D721Med (cell line): ENCODE measurements at regions not wholly inside any gene's neighbourhood (a gene's known extent, or its start where the extent isn't known, plus 50 kb on each side); places are given as distances from the start of the nearest gene placed in this dataset.

Source experiments
- DNase-seq: peaks from one replicate; pipeline ENCODE4 v3.0.0; 2011; ENCODE audit warnings: low spot score; ENCODE audit not compliant: insufficient read length
- FAIRE-seq: peaks from 2 replicates; lab custom pipeline; 2011; peaks lifted over from hg19 to GRCh38; lab: Jason Lieb, UNC
- TF ChIP-seq, protein P1 (sequence below): IDR thresholded peaks from 2 replicates; pipeline ENCODE4 v1.5.1; 2012; ENCODE audit warnings: mild to moderate bottlenecking, control low read depth; ENCODE audit not compliant: insufficient read depth; ENCODE audit errors: missing control alignments

DNA sequence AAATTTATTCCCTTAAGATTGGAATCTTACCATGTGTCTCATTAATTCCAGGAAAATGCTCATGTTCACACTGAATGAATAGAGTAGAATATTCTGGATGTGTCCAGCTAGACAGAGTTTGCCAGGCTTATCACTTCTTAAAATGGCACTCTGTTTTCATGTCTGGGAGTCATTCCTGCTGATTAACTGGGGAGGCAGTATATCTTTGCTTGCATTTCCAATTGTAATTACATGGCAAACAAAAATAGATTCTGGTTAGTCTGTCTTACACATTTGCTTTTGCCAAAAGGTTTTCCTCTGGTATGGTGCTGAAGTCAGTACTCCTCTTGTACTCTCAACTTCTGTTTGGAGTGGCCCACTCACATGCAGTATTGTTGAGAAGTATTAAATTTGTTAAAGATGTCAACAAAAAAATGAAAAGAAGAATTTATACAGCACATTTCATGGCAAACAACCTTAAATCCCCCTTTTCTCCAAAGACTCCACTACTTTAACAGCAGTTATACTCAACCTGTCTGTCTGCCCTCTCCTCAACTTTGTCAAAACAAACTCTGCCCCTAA lies 70.2 kb downstream of the TENT5A start:
- TF ChIP-seq, protein P1, sequence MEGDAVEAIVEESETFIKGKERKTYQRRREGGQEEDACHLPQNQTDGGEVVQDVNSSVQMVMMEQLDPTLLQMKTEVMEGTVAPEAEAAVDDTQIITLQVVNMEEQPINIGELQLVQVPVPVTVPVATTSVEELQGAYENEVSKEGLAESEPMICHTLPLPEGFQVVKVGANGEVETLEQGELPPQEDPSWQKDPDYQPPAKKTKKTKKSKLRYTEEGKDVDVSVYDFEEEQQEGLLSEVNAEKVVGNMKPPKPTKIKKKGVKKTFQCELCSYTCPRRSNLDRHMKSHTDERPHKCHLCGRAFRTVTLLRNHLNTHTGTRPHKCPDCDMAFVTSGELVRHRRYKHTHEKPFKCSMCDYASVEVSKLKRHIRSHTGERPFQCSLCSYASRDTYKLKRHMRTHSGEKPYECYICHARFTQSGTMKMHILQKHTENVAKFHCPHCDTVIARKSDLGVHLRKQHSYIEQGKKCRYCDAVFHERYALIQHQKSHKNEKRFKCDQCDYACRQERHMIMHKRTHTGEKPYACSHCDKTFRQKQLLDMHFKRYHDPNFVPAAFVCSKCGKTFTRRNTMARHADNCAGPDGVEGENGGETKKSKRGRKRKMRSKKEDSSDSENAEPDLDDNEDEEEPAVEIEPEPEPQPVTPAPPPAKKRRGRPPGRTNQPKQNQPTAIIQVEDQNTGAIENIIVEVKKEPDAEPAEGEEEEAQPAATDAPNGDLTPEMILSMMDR: no peak
- FAIRE-seq (no peak), DNase-seq (no peak)

DNA sequence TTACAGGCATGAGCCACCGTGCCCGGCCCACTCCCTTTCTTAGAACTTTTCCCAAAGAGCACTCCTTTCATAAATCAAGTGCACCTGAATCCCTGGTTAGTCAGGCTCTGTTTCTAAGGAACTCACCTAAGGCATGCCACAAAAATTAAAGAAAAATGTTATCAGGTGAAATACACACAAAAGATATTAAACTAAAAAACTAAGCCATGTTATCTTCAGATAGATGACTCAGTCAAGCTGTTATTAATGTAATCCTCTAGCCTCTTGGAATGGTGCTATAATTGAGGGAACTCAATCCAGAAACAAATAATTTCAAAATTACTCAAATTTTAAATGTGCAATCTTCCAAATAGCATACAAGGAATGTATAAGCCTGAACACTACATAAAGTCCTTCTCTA lies 83.0 kb downstream of the TENT5A start:
- no peak for FAIRE-seq
- no peak for DNase-seq
- TF ChIP-seq, protein P1: no peak

DNA sequence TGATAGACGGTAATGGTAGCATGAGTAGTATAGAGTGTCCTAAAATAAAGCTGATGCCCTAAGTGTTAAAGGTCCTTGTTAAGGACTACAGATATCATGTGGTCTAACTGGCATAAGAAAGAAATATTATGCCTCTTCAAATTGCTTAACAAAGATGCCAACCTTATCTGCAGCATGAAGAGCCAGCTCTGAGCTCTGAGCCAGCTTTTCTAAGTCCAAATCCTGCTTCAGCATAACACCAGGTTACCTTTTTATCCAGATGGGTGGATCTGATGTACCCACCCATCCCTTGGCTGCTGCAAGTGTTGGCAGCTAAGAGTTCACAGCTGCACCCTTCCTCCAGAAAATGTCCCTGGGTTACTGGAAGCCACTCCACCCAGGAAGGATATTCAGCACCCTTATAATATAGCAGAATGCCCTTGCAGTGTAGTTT lies 83.8 kb downstream of the TENT5A start:
- TF ChIP-seq, protein P1: no peak
- FAIRE-seq (no peak), DNase-seq (no peak)

DNA sequence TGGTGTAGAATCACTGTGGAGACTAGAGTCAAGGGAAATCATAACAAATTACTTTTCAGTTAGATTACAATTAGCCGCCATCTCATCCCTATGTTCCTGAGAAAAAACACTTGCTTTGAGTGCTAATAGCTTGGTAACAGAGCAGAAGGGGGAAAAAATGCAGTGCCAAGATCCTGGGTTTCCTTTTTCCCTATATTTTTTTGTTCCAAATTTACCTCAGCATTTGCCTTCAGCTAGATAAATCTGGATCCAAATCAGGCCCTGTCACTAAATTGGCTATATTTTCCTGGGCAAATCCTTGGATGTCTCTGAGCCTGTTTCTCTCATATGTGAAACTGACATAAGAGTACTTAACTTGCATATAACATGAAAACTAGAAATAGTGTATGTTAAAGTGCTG lies 86.0 kb downstream of the TENT5A start:
- DNase-seq (no peak), FAIRE-seq (no peak)
- TF ChIP-seq, protein P1: no peak

DNA sequence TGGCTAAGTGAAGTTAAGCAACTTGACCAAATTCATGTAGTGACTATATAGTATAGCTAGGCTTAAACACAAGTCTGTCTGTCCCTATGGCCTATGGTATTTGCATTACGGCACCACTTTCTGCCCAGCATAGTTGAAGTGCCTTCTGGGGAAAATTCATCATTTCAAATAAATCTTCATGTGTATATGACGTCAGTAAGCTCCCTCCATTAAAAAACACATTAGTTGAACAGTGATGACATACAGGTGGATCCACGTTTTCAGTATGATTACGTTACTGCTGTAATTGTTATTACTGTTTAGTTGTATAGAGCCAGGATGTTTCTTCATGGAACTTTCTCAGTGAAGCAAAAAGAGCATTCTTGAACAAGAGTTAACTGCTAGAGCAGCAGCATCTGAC lies 96.2 kb downstream of the TENT5A start:
- DNase-seq (no peak), FAIRE-seq (no peak)
- TF ChIP-seq, protein P1: no peak

DNA sequence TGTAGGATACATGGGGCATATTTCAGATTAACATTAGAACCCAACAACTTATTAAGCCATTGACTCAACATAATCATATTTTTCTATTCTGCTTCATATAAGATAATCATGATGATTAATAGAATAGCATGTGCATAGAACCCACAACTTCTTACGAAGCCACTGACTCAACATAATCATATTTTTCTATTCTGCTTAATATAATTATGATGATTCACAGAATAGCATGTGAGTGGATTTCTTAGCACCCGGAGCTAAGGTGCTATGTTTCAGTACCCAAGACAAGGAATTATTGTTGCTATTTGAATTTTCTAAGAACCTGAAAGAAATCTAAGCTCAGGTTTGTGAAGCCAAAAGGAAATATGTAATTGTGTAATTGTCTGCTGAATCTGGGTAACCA lies 96.8 kb downstream of the TENT5A start:
- DNase-seq (no peak), FAIRE-seq (no peak)
- TF ChIP-seq, protein P1: no peak

DNA sequence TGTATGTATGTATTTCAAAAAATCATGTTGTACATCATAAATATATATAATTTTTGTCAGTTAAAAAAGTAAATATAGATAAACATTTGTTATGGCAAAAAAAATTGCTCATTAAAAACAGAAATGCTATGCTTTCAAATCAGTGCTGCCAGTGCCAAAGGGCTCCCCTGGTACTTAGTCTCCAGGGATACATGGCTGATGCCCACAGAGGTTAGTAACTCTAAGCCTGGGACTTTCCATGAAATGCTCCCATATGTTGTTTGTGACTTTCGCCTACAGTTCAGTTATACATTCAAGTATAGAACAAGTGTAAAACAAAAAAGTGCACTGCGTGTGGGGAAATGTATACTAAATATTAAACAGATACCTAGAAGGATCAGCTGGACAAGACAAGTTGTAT lies 104.0 kb downstream of the TENT5A start:
- TF ChIP-seq, protein P1: no peak
- no peak for DNase-seq

More for the DNA sequence above, 104.0 kb downstream of the TENT5A start:
- FAIRE-seq: no peak
